ENCODE measurements at regions not wholly inside any gene's neighbourhood (a gene's known extent, or its start where the extent isn't known, plus 50 kb on each side); places are given as distances from the start of the nearest gene placed in this dataset.

DNA sequence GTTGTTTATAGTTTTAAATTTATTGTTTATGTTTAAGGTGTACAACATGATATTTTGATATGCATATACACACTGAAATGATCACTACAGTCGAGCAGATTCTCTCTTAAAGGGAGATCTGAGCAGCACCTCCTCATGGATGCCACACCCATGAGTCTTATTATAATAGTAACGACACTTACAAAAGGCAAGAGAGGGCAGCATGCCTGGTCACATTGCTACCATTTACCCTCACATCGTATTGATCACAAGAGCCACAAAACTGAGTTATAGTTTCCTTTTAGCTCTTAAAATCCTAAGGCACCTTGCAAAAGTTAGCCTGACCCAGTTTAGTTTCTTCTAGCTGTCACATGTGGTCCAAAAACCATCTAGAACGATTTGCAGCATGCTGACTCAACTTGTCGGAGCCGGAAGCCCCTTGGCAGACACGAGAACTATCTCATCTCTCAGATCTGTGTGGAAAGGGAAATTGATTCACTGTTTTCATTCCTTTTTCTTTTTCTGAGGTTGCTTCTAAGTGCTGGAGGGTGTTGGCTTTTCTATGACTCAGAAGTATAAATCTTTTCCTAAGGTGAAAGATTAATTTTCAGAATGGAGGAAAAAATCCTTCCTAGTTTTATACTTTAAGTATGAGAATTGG, 85.3 kb downstream of the CDC42EP3 start:
- Histone ChIP-seq H3K36me3 (ENCODE audit: insufficient read depth in 1 of 2, low read depth in 1 of 2) (no peaks in the 10 kb centered on the region), H3K9me3 (no peaks in the 10 kb centered on the region), H3K4me1 (peaks cover 47% of the 10 kb centered on the region), H3K27me3 (ENCODE audit: insufficient read depth in 3 of 3, low read length in 2 of 3) (no peaks in the 10 kb centered on the region), H3K4me3 (no peak overlapping the region), H3K27ac (peak overlapping the region; percentile 84)
- TF ChIP-seq, protein P1, sequence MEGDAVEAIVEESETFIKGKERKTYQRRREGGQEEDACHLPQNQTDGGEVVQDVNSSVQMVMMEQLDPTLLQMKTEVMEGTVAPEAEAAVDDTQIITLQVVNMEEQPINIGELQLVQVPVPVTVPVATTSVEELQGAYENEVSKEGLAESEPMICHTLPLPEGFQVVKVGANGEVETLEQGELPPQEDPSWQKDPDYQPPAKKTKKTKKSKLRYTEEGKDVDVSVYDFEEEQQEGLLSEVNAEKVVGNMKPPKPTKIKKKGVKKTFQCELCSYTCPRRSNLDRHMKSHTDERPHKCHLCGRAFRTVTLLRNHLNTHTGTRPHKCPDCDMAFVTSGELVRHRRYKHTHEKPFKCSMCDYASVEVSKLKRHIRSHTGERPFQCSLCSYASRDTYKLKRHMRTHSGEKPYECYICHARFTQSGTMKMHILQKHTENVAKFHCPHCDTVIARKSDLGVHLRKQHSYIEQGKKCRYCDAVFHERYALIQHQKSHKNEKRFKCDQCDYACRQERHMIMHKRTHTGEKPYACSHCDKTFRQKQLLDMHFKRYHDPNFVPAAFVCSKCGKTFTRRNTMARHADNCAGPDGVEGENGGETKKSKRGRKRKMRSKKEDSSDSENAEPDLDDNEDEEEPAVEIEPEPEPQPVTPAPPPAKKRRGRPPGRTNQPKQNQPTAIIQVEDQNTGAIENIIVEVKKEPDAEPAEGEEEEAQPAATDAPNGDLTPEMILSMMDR (IDR thresholded peaks at IDR 0.05) = no peak
- WGBS, 3 donors = 26 to 50% (median 33%) methylated on average over 7 of the region's 7 CpGs
- no peak for ATAC-seq
- intact Hi-C loops (cut with DNase I) = loop anchor here (5.0 kb wide), 2 partner anchors 79 to 86 kb away; partner anchors contain the start of gene CDC42EP3 (in 1 of the 2)
- DNase-seq = peak; percentile 52 to 68

DNA sequence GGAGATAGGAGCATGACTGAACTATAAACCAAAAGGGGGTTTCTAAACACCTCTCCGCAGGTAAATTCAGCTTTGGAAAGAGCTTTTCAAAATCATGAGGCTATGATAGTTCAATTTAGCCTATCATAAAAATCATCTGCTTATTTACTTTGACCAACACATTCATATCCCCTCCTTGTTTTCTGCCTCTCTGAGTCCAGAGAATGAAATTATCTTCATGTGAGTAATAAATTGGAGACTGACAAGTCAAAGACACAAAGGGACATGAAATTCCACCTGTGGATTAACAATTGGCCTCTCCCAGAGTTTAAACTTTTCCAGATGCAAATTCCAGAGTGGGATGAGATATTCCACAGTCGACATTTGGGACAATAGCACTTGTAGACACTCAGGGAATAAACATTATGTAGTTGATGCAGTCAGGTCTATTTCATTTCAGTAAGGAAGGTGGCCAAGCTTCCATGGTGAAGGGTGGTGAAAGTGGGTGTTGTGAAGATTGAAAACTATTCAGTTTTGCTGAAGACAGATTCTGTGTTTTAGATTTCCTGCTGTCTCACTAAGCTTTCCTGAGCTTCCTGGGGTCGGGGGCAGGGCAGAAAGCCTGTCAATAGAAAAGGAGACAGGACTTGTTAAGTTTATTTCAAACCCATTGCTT, 84.7 kb downstream of the CDC42EP3 start:
- Histone ChIP-seq H3K4me1 (peaks cover 48% of the 10 kb centered on the region), H3K9me3 (no peaks in the 10 kb centered on the region), H3K4me3 (no peak overlapping the region), H3K27me3 (ENCODE audit: insufficient read depth in 3 of 3, low read length in 2 of 3) (no peaks in the 10 kb centered on the region), H3K27ac (peak overlapping the region; percentile 84), H3K36me3 (ENCODE audit: insufficient read depth in 1 of 2, low read depth in 1 of 2) (no peaks in the 10 kb centered on the region)
- WGBS, 3 donors = 61 to 66% (median 62%) methylated on average over 3 of the region's 3 CpGs
- intact Hi-C loops (cut with DNase I) = loop anchor here (5.0 kb wide), 2 partner anchors 79 to 86 kb away; partner anchors contain the start of gene CDC42EP3 (in 1 of the 2)
- no peak for DNase-seq
- ATAC-seq = no peak
- TF ChIP-seq, protein P1 (IDR thresholded peaks at IDR 0.05) = no peak

DNA sequence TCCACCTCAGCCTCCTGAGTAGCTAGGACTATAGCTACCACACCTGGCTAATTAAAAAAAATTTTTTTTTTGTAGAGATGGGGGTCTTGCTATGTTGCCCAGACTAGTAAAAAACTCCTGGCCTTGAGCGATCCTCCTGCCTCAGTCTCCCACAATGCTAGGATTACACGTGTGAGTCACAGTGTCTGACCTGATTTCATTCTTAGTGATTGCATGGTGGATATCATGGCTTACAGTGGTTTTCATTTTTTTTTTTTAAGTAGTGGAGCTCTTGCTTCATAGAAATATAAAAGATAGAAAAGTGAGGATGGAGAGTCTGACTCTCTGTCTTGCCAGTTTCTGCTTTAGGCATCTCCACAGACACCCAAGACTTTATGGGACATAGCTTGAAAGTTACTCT, 83.6 kb downstream of the CDC42EP3 start:
- ATAC-seq = peak in 2 of 4 donors; percentile 18 to 21
- H3K4me1 ChIP-seq = peaks cover 48% of the 10 kb centered on the region
- H3K27me3 ChIP-seq (ENCODE audit: insufficient read depth in 3 of 3, low read length in 2 of 3) = no peaks in the 10 kb centered on the region
- intact Hi-C loops (cut with DNase I) = loop anchor here (5.0 kb wide), 2 partner anchors 81 to 84 kb away; partner anchors contain the start of gene CDC42EP3 (in 1 of the 2)
- H3K27ac ChIP-seq = peak overlapping the region; percentile 84
- TF ChIP-seq, protein P1 (IDR thresholded peaks at IDR 0.05) = no peak
- no peak for DNase-seq
- no peaks in the 10 kb centered on the region for H3K9me3 ChIP-seq
- H3K36me3 ChIP-seq (ENCODE audit: insufficient read depth in 1 of 2, low read depth in 1 of 2) = no peaks in the 10 kb centered on the region
- no peak overlapping the region for H3K4me3 ChIP-seq
- WGBS, 3 donors = 93 to 98% (median 97%) methylated on average over 2 of the region's 2 CpGs

DNA sequence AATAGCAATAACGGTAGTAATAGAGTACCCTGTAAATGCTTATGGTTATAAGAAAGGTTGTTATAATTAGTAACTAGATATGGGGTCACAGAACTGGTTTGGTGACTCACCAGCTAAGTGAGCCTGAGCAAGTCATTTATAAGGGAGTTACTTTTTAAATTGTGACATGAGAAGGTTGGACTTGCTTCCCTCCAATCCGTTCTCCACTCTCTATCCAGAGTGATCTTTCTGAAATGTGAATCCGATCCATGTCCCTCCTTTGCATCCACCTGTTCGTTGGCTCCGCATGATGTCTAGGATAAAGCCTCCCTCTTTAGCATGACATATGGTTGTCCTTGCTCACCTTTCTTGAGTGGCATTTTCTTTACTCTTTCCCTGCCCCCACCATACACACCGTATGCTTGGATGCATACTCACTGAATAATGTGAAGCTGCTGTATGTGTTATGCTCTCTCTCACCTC, 83.1 kb downstream of the CDC42EP3 start:
- Histone ChIP-seq H3K4me1 (peaks cover 48% of the 10 kb centered on the region), H3K27me3 (ENCODE audit: insufficient read depth in 3 of 3, low read length in 2 of 3) (no peaks in the 10 kb centered on the region), H3K27ac (peak overlapping the region; percentile 84), H3K4me3 (no peak overlapping the region), H3K36me3 (ENCODE audit: insufficient read depth in 1 of 2, low read depth in 1 of 2) (no peaks in the 10 kb centered on the region), H3K9me3 (peaks cover under 1% of the 10 kb centered on the region)
- ATAC-seq (peak; percentile 60 to 81 (median 76)), DNase-seq (no peak)
- intact Hi-C loops (cut with DNase I) = loop anchor here (5.0 kb wide), 2 partner anchors 81 to 84 kb away; partner anchors contain the start of gene CDC42EP3 (in 1 of the 2)
- TF ChIP-seq, protein P1 (IDR thresholded peaks at IDR 0.05) = no peak
- 39 to 72% (median 45%) methylated on average over 6 of the region's 6 CpGs for WGBS, 3 donors

Measured in psoas muscle (tissue), 7 donors.